T-helper 1 cell treated with Interleukin-12 subunit alpha and Interleukin-12 subunit beta and Interleukin-4 antibody, amounts not matched to agents 30 ng/mL and 1 ng/mL, for 36 hours (primary cell): ENCODE measurements at regions not wholly inside any gene's neighbourhood (a gene's known extent, or its start where the extent isn't known, plus 50 kb on each side); places are given as distances from the start of the nearest gene placed in this dataset.
"Not testable (repeated sequence)": the region's sequence is repeated elsewhere in the genome, so short reads cannot be mapped to it uniquely, and the experiment has no call there.

ENCODE experiments used
- intact Hi-C: fragments of 100-400 bp; cut with micrococcal nuclease; formaldehyde crosslinking; loops from one replicate; pipeline ENCODE4 v1.15.1; 2024

DNA sequence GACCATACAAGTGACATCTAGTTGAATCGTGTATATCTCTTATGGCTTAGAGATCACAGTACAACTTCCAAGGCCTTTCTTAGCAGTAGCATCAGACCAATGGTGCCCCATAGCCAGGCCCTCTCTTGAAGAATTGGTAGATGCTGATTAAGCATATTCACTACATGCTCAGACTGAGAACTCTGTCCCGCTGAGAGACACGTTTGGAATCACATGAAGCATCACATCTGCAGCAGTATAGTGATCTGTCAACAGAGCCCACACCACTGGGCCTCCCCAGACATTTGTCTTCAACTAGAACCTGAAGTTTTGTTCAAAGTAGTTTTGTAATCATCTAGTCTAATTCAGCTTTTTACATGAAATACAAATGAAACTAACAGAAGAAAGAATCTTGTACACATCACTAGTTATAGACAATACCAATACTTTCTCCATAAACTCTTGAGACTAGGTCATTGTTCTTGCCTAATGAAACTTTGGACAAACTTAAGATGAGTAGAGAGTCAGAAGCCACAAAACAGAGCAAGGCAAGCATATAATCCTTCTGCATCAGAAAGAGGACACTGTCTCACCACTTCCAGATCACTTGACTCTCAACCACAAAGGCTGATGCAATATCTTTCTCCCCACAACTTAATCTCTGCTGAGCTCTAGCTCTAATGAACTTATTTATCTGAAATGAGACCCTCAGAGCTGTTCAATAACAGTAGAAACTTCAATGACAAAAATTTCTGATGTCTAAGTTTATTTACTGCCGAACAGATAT is 182.7 kb downstream of the TBX18 start:
- intact Hi-C loops: no loop called here

DNA sequence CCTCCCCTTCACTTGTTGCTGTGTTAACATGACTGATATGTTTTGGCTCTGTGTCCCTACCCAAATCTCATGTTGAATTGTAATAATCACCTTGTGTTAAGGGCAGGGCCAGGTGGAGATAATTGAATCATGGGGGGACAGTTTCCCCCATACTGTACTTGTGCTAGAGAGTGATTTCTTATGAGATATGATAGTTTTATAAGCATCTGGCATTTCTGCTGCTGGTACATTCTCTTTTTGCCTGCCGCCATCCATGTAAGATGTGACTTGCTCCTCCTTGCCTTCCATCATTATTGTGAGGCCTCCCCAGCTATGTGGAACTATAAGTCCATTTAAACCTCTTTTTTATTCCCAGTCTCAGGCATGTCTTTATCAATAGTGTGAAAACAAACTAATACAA is 185.0 kb downstream of the TBX18 start:
- intact Hi-C loops: no loop called here

DNA sequence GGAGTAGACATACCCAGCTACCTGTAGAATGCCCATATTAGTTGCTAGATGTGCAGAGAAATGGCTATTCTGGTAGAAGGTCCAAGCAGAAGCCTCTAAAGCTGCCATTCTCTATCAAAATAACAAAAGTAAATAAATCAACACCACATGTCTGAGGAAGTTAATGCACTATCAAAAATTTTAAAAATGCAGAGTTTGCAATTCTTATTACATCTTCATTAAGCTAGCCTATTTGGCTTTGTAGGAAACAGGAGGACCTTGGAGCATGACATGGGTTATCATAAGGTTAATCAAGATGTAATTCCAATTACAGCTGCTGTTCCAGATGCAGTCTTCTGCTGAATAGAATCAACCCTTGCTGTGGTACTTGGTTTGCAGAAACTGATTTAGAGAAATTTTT is 188.4 kb downstream of the TBX18 start:
- intact Hi-C loops: no loop called here

DNA sequence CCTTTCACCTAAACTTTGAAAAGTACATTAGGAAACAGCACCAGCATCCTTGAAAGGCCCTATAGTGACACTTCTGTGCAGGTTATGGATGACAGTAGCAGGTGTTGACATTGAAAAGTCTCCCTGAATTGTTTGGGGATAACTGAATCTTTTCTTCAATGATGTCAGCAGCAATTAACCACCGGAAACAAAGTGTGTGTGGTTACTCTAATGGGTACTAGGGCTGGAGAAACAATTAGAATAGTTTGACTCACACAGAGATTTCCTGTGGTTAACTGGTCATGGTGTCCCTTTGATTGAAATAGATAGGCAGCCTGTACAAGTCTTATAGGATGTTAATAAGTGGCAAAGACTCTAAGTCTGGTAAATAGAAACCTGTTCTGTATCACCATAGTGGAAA is 189.1 kb downstream of the TBX18 start:
- intact Hi-C loops: no loop called here

DNA sequence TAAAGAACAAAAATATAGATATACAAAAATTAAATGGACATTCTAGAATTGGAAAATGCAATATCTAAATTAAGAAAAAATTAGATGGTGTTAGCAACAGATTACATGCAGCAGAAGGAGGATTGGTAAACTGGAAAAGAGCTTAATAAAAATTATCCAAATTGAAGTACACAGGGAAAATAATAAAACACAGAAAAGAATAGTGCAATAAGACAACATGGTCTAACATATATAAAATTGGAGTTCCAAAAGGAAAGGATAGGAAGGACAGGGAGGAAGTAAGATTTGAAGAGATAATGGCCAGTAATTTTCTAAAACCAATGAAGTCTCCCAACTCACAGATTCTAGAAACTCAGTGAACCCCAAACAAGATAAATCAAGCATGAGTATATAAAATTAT is 194.5 kb downstream of the TBX18 start:
- intact Hi-C loops: no loop called here

DNA sequence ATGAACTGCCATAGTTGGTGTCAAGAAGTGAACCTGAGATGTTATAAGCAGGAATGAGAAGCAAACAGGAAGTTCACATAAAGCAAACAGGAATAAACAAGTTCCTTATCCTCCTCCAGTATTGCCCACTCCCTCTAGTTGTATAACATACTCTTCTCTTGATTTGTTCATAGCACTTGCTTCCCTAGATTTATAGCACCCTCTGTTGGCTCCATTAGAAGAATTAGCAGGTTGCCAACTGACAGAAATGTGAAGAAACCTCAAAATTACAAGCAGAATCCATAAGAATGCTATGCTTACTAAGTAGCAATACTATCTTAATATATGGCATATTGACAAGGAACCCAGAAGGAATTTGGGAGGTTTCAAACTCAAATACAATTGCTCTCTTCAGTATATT is 195.4 kb downstream of the TBX18 start:
- intact Hi-C loops: no loop called here

DNA sequence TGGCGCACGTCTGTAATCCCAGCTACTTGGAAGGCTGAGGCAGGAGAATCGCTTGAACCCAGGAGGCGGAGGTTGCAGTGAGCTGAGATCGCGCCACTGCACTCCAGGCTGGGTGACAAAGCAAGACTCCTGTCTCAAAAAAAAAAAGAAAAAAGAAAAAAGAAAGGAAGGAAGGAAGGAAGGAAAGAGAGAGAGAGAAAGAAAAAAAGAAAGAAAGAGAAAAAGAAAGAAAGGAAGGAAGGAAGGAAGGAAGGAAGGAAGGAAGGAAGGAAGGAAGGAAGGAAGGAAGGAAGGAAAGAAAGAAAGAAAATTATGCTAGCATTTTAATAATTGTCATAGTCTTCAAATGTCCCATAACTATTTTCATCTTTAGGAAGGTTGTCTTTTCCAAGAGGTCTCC is 198.7 kb downstream of the TBX18 start:
- intact Hi-C loops: not testable (repeated sequence)

DNA sequence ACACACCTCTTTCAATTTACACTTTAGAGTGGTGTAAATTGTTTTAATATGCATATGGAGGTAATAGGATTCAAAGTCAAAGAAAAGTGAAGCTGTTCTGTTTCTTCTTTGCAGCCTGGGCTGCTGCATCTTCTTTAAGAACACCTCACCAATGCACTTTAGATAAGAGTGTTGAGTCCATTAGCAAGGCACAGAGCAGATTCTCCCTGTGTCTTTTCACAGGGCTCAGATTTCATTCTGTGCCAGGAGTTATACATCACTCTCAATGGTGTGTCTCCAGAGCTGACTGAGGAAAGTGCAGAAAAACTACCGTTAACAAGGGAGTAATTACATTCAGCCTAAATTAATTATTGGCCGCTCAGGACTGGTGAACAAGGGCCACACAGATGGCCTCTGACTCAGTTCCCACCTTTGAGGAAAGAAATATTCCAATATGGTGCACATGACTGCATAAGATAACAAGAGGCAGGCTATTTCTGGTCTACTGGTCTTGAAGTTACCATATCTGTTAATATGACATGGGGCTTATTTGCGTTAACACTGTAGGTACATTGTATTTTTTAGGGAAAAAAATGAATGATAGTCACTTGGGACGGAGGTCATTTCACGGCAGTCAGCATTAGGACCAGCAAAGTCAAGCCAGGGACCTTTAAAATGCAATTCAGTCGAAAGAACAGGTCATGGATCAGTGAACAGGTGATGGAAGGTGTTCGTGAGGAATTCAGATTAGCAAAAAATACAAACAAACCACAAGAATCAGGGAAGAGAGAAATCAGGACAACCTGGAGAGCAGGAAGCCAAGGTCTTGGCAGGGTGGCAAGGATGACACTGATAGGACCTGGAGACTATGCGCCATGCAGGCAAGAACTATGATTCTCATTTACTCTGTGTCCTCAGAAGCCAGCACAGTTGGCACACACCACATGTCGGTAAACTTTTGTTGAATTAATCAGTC is 203.7 kb downstream of the TBX18 start:
- intact Hi-C loops: no loop called here

DNA sequence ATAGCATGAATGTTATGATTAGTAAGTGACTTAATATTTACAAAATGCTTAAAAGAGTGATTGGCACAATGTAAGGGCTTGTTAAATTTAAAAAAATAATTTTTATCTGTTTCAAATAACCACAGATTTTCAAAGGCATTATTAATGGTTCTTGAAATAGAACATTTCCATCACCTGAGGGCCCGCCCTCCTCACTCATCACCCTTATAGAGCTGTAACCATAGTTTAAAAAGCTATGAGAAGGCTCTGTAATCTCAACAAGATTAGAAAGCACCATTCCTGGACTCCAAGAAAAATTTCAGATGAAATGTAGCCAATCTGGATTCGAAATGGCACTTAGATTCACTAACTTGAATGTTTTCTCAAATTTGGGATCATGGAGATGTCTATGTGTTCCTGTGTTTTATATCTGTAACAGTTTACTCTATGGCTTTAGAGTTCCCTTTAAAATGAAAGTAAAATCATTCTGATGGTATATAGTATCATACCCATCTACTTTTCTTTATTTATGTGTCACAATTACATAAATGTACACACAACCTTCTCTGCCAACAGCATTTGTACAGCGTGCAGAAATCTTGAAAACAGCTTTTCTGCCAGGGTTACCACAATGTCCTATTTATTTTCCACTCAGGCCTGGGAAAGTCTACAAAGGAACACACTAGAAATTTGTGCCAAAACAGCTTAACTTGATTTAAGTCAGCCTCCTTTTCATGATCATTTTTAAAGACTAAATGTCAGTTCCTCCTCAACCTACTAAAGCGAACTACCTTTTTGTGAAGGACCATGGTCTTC is 207.7 kb downstream of the TBX18 start:
- intact Hi-C loops: no loop called here

DNA sequence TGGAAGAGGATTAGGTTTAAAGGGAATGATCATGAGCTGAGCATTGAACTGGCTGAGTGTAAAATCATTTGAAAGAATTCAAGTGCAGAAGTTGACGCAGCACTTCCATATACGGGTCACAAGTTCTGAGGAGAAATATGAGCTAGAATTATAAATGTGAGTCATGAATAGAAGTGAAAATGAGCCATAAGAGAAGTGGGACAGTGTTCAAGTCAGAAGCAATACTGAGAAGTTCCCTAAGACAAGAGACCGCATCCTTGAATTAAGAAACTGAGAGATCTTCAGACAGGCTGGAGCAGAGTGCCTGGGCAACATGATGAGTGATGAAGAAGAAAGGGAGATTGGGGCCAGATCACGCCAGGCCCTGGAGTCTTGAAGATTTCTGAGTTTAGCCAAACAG is 209.7 kb downstream of the TBX18 start:
- intact Hi-C loops: no loop called here

DNA sequence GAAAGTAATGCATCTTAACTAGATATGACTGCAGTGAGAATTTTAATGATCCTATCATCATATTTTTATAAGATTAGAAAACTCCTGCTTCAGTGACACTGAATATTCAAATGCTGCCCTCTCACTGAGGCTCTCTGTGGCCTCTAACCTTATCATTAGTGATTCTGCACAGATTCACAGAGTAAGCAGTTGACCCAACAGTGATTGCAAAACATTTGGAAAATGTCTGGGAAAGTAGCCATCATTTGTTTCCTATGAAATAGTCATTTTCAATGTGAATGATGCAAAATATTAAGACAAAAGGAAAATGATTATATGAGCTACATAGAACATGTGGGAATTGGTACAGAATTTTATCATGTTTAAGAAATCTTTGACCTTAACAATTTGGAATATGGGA is 210.3 kb downstream of the TBX18 start:
- intact Hi-C loops: no loop called here

DNA sequence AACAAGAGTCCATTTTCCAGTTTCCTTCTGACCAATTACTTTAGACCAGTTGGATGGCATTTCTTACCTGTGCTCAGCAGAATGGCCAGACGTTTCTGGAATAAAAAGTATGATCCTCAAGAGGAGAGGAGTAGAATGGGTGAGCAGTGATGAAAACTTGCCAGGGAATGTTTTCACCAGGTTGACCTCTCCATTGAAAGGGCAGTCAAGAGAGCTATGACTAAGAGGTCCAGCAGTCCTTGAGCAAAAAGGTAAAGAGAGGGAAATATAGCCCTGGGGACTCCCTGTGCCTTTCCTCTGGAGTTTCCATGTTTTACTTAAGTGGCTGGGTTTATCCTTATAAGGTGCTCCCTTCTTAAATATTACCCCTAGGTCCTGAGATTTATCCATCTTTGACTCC is 210.9 kb downstream of the TBX18 start:
- intact Hi-C loops: no loop called here

DNA sequence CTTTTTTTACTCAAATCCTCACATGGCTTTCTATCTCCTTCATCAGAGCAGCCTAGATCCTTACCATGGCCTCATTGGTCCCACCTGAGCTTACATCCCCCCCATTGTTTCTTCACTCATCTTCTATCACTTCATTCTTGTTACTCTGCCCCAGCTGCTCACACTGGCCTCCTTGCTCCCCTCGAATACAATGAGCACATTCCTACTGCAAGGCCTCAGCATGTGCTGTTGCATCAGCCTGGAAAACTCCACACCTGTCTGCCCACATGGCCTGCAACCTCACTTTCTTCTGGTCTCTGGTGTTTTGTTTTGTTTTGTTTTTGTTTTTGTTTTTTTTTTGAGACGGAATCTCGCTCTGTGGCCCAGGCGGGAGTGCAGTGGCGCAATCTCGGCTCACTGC is 212.6 kb downstream of the TBX18 start:
- intact Hi-C loops: no loop called here

DNA sequence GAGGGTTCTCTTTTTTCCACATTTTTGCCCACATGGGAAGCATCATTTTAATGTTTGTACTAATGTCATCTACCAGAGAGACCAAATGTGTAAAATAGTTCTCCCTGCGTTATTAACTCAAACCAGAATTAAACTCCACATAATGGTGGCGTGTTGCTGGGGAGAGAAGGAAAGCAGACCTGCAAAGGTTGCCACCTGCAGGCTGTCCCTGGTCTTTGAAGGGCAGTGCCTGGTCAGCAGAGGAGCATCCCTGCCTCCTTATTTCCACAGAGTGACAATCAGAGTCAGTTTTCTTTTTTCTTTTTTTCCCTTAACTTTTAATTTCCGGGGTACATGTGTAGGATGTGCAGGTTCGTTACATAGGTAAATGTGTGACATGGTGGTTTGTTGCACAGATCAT is 214.5 kb downstream of the TBX18 start:
- intact Hi-C loops: no loop called here

DNA sequence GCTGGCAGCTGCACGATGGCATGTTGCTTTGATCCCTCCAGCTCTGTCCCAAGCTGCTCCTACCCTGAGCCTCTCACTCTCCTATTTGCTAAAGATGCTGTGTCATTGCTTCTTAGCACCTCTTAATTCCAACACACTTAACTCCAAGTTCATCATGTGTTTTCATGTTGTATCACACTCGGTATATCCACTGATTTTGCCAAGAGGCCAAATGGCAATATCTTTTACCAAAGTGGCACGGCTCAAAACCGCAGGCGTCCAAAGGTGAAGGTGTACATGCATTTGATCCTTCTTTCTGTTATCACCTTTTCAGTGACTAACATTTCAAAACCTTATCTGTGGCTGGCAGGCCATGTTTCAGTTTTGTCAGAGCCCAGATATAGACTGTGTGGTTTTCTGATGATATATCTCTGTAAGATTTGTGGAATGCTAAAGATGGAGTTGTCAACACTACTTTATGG is 217.0 kb downstream of the TBX18 start:
- intact Hi-C loops: no loop called here

DNA sequence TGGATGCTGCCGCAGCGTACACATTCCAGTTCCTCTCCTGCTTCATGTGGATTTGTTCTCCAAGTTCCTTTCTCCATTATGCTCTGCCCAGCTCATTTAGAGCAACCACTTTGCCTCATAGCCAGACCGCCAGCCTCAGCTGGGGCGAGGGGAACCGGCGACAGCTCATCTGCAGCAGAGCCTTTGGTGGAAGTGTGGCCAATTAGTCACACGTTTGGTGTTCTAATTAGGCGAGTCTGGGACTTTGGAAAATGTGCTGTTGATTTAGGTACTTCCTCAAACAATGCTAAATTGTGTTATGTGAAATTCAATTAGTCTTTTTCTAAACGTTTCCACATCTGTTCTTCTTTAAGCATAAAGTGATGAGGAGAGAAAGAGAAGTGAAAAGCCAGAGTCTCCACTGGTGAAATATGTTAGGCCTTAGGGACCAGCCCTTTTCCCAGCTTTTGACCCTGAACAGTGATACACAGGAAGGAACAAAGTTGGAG is 217.9 kb downstream of the TBX18 start:
- intact Hi-C loops: no loop called here

DNA sequence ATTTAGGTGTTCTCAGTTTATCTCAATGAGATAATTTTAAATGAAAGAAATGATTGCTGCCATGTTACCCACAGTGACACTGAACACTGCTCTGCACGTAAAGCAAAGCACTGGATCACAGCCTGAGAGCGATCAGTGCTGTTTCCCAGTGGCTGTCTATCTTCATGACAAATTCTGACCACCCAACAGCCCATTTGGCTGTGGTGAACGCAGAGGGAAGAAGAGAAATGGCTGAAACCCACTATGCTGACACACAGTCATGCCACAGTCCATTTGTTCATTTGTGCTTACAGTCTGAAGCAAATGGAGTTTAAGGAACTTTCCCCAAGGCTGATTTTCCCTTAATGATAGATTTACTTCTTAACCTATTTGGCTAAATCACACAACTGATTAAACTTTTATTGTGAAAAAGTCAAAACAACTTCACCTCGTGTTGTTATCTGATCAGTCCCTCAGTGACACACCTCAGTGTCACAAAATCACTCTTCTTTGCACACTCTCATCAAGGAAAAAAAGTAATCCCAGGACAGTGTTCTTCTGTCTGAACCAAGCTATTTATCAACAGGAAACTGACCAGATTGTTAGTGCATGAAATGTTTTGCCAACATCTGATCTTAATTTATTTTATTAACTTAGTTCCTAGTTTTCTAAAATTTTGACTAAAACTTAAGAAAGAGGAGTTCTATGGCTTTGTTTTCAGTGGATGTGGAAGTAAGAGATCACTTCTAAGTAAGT is 225.1 kb downstream of the TBX18 start:
- intact Hi-C loops: no loop called here

DNA sequence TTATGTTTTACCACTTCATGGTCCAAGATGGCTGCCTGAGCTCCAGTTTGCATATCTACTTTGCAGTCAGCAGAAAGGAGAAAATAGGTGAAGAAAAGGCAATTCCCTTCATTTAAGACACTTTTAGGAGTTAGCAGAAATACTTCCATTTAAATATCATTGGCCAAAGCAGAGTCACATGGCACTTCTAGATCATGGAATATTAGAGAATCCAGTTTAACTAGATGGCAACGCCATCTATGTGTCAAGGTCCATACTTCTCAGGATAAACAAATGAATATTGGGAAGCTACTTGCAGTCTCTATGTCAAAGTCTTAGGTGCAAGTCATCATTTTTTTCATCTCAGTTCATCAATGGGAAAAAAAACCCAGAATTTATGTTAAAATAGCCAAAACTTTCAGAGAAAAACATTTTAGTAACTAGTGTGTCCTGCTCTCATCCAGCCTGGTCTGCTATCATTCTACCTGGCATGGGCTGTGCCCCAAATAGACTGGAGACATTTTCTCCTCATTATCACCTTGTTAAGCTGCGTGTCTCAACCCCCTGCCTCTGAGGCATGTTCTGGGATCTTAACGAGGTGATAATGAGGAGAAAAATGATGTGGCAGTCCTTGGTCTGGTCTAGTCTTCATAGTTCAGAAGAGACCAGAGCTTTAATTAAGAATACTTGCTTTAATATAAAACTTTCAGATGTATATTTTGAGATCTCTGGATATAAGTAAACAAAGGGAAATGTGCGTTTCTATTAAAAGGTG is 227.3 kb downstream of the TBX18 start:
- intact Hi-C loops: no loop called here

DNA sequence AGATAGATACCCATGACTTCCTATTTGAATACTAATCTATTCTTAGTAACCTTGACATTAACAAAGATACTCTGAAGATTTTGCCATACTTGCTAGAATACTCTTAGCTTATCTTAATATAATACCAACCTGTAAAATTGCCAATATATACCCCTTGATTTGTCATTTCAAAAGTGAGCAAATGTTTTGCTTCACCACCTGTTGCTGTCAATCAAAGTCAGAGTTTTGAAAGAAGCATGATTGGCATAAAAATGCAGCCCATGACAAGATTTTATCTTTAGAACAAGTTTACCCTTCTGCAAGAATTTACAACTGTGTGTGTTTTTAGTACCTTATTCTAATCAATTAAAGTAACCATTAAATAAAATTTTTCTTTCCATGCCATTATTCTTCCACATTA is 236.2 kb downstream of the TBX18 start:
- intact Hi-C loops: no loop called here

DNA sequence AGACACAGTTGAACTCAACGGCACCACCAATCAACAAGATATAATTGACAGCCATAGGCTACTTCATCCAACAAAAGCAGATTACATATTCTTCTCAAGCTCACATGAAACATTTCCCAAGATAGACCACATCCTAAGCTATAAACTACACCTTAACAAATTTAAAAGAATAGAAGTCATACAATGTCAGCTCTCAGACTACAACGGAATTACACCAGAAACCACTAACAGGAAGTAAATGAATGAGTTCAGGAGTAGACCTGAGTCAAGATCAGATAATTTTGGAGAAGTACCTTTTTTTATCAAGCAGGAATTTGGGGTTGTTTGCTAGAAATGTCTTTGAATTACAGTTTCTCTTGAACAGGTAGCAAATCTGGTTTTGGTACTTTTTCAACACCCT is 237.8 kb downstream of the TBX18 start:
- intact Hi-C loops: no loop called here
